ENCODE measurements at regions not wholly inside any gene's neighbourhood (a gene's known extent, or its start where the extent isn't known, plus 50 kb on each side); places are given as distances from the start of the nearest gene placed in this dataset.
"Not testable (repeated sequence)": the region's sequence is repeated elsewhere in the genome, so short reads cannot be mapped to it uniquely, and the experiment has no call there.

GRCh38 chr12:41642808-41643207, 454.7 kb downstream of the PDZRN4 start:
- TF ChIP-seq TAF1 (IDR thresholded peaks at IDR 0.05; ENCODE audit: low read depth); POLR2AphosphoS5 (IDR thresholded peaks at IDR 0.05); CTCF (IDR thresholded peaks at IDR 0.05; ENCODE audit: poor library complexity, severe bottlenecking); SMC3 (conservative IDR thresholded peaks at IDR 0.05; ENCODE audit: poor library complexity); REST (IDR thresholded peaks at IDR 0.05; ENCODE audit: borderline replicate concordance); RAD21 (conservative IDR thresholded peaks at IDR 0.05); MXI1 (conservative IDR thresholded peaks at IDR 0.05; ENCODE audit: poor library complexity, severe bottlenecking); EZH2 (IDR thresholded peaks at IDR 0.05; ENCODE audit: borderline replicate concordance, insufficient read depth, low read length, poor library complexity, severe bottlenecking): not testable (repeated sequence)

All from neural cell (in vitro differentiated cells).